Colonic mucosa (tissue), 4 donors: ENCODE measurements at regions not wholly inside any gene's neighbourhood (a gene's known extent, or its start where the extent isn't known, plus 50 kb on each side); places are given as distances from the start of the nearest gene placed in this dataset.
"Not testable (repeated sequence)": the region's sequence is repeated elsewhere in the genome, so short reads cannot be mapped to it uniquely, and the experiment has no call there.

Experiments
- DNase-seq: peaks from one replicate; pipeline ENCODE4 v3.0.0-alpha.2; 2020
- H3K27ac ChIP-seq: fragments of 200-600 bp; one replicate; pipeline ENCODE4 v1.8.0; 2021
- H3K27me3 ChIP-seq: fragments of 200-600 bp; one replicate; pipeline ENCODE4 v1.8.0; 2021
- H3K36me3 ChIP-seq: fragments of 200-600 bp; one replicate; pipeline ENCODE4 v1.8.0; 2021
- H3K4me1 ChIP-seq: fragments of 200-600 bp; one replicate; pipeline ENCODE4 v1.8.0; 2021; ENCODE audit warnings: mild to moderate bottlenecking
- H3K4me3 ChIP-seq: fragments of 200-600 bp; one replicate; pipeline ENCODE4 v1.8.0; 2021
- H3K9ac ChIP-seq, 2 donors: one replicate each; pipeline ENCODE4 v1.7.0; 2013; ENCODE audit warnings: control low read depth in 2 of 2, low read depth in 2 of 2, low read length in 2 of 2
- H3K9me3 ChIP-seq: fragments of 200-600 bp; one replicate; pipeline ENCODE4 v1.8.0; 2021
- CTCF ChIP-seq: fragments of 200-600 bp; IDR thresholded peaks from one replicate; pipeline ENCODE4 v1.8.0; 2022; ENCODE audit warnings: antibody characterized with exemption, mild to moderate bottlenecking
- intact Hi-C: fragments of 100-400 bp; cut with DNase I; formaldehyde crosslinking; loops from one replicate; pipeline ENCODE4 v1.14.1; 2022
- donor health status: healthy.
- donor health status: DM: no; HTN: no; CAD: no.
- donor health status: DM: no; HTN: no; CAD: no.

GRCh38 chr16:51526621-51527020, 375.6 kb upstream of the SALL1 start:
- H3K27ac ChIP-seq: no peak overlapping the region
- no peak for TF ChIP-seq CTCF
- intact Hi-C loops: no loop called here
- no peak overlapping the region for H3K4me3 ChIP-seq
- H3K4me1 ChIP-seq: no peaks in the 10 kb centered on the region
- no peaks in the 10 kb centered on the region for H3K36me3 ChIP-seq
- no peaks in the 10 kb centered on the region for H3K27me3 ChIP-seq
- no peak overlapping the region for H3K9ac ChIP-seq
- DNase-seq: no peak
- no peaks in the 10 kb centered on the region for H3K9me3 ChIP-seq

GRCh38 chr16:51524555-51525373, 373.7 kb upstream of the SALL1 start:
- Histone ChIP-seq H3K27ac (no peak overlapping the region), H3K9ac (no peak overlapping the region), H3K27me3 (no peaks in the 10 kb centered on the region), H3K9me3 (no peaks in the 10 kb centered on the region), H3K36me3 (no peaks in the 10 kb centered on the region), H3K4me1 (no peaks in the 10 kb centered on the region), H3K4me3 (no peak overlapping the region)
- intact Hi-C loops: no loop called here
- DNase-seq: no peak
- TF ChIP-seq CTCF: no peak

GRCh38 chr16:51524070-51524469, 373.0 kb upstream of the SALL1 start:
- H3K9ac ChIP-seq: no peak overlapping the region
- intact Hi-C loops: no loop called here
- DNase-seq: no peak
- no peaks in the 10 kb centered on the region for H3K27me3 ChIP-seq
- no peak for TF ChIP-seq CTCF
- no peak overlapping the region for H3K4me3 ChIP-seq
- no peaks in the 10 kb centered on the region for H3K4me1 ChIP-seq
- H3K9me3 ChIP-seq: no peaks in the 10 kb centered on the region
- H3K27ac ChIP-seq: no peak overlapping the region
- no peaks in the 10 kb centered on the region for H3K36me3 ChIP-seq

GRCh38 chr16:51523400-51523799, 372.3 kb upstream of the SALL1 start:
- Histone ChIP-seq H3K36me3 (no peaks in the 10 kb centered on the region), H3K4me3 (no peak overlapping the region), H3K9me3 (no peaks in the 10 kb centered on the region), H3K9ac (no peak overlapping the region), H3K4me1 (no peaks in the 10 kb centered on the region), H3K27me3 (no peaks in the 10 kb centered on the region), H3K27ac (no peak overlapping the region)
- no peak for TF ChIP-seq CTCF
- intact Hi-C loops: no loop called here
- DNase-seq: no peak

GRCh38 chr16:51522902-51523301, 371.8 kb upstream of the SALL1 start:
- intact Hi-C loops: no loop called here
- no peaks in the 10 kb centered on the region for H3K36me3 ChIP-seq
- no peak for DNase-seq
- no peak for TF ChIP-seq CTCF
- no peak overlapping the region for H3K27ac ChIP-seq
- H3K4me3 ChIP-seq: no peak overlapping the region
- H3K9ac ChIP-seq: no peak overlapping the region
- H3K9me3 ChIP-seq: no peaks in the 10 kb centered on the region
- H3K27me3 ChIP-seq: no peaks in the 10 kb centered on the region
- no peaks in the 10 kb centered on the region for H3K4me1 ChIP-seq

GRCh38 chr16:51516960-51517359, 365.9 kb upstream of the SALL1 start:
- DNase-seq, H3K27me3 ChIP-seq, H3K9me3 ChIP-seq, H3K27ac ChIP-seq, intact Hi-C loops, H3K36me3 ChIP-seq, H3K4me1 ChIP-seq, H3K9ac ChIP-seq, H3K4me3 ChIP-seq: not testable (repeated sequence)
